ENCODE measurements at regions not wholly inside any gene's neighbourhood (a gene's known extent, or its start where the extent isn't known, plus 50 kb on each side); places are given as distances from the start of the nearest gene placed in this dataset.

- Histone ChIP-seq H3K79me2 (ENCODE audit: insufficient read depth, low read depth) (no peaks in the 10 kb centered on the region), H3K36me3 (ENCODE audit: insufficient read depth) (no peaks in the 10 kb centered on the region), H4K20me1 (ENCODE audit: insufficient read depth) (no peaks in the 10 kb centered on the region), H3K4me2 (no peak overlapping the region), H3K4me3 (IDR thresholded peaks at IDR 0.05; ENCODE audit: insufficient read depth, low read depth, low read length) (no peak overlapping the region), H3K27me3 (ENCODE audit: insufficient read depth, low read depth) (no peaks in the 10 kb centered on the region), H3K27ac (no peak overlapping the region), H3K9ac (no peak overlapping the region), H2AFZ (ENCODE audit: low read depth) (no peak overlapping the region), H3K4me1 (ENCODE audit: low read depth, poor library complexity, severe bottlenecking) (no peaks in the 10 kb centered on the region)
- TF ChIP-seq CTCF (conservative IDR thresholded peaks at IDR 0.05; ENCODE audit: low read depth, low read length), result no peak
Observed at GRCh38 chr1:47577303-47578025, 139.6 kb downstream of the FOXD2 start.

- no peaks in the 10 kb centered on the region for H3K79me2 ChIP-seq (ENCODE audit: insufficient read depth, low read depth)
- no peak overlapping the region for H3K4me3 ChIP-seq (IDR thresholded peaks at IDR 0.05; ENCODE audit: insufficient read depth, low read depth, low read length)
- no peak overlapping the region for H3K27ac ChIP-seq
- H3K4me1 ChIP-seq (ENCODE audit: low read depth, poor library complexity, severe bottlenecking), result no peaks in the 10 kb centered on the region
- H3K27me3 ChIP-seq (ENCODE audit: insufficient read depth, low read depth), result no peaks in the 10 kb centered on the region
- no peak for TF ChIP-seq CTCF (conservative IDR thresholded peaks at IDR 0.05; ENCODE audit: low read depth, low read length)
- no peak overlapping the region for H3K4me2 ChIP-seq
- no peaks in the 10 kb centered on the region for H4K20me1 ChIP-seq (ENCODE audit: insufficient read depth)
- H2AFZ ChIP-seq (ENCODE audit: low read depth), result no peak overlapping the region
- H3K36me3 ChIP-seq (ENCODE audit: insufficient read depth), result no peaks in the 10 kb centered on the region
- no peak overlapping the region for H3K9ac ChIP-seq
Observed at GRCh38 chr1:47578026-47578720, 140.3 kb downstream of the FOXD2 start.

GRCh38 chr1:47578721-47579419 is 141.0 kb downstream of the FOXD2 start:
- Histone ChIP-seq H3K4me1 (ENCODE audit: low read depth, poor library complexity, severe bottlenecking) (no peaks in the 10 kb centered on the region), H3K4me2 (no peak overlapping the region), H2AFZ (ENCODE audit: low read depth) (no peak overlapping the region), H3K4me3 (IDR thresholded peaks at IDR 0.05; ENCODE audit: insufficient read depth, low read depth, low read length) (no peak overlapping the region), H3K27ac (no peak overlapping the region), H3K27me3 (ENCODE audit: insufficient read depth, low read depth) (no peaks in the 10 kb centered on the region), H3K9ac (no peak overlapping the region), H3K36me3 (ENCODE audit: insufficient read depth) (no peaks in the 10 kb centered on the region), H4K20me1 (ENCODE audit: insufficient read depth) (no peaks in the 10 kb centered on the region), H3K79me2 (ENCODE audit: insufficient read depth, low read depth) (no peaks in the 10 kb centered on the region)
- no peak for TF ChIP-seq CTCF (conservative IDR thresholded peaks at IDR 0.05; ENCODE audit: low read depth, low read length)

- no peak overlapping the region for H3K9ac ChIP-seq
- H3K27ac ChIP-seq, result no peak overlapping the region
- no peaks in the 10 kb centered on the region for H3K4me1 ChIP-seq (ENCODE audit: low read depth, poor library complexity, severe bottlenecking)
- no peaks in the 10 kb centered on the region for H3K36me3 ChIP-seq (ENCODE audit: insufficient read depth)
- H3K79me2 ChIP-seq (ENCODE audit: insufficient read depth, low read depth), result no peaks in the 10 kb centered on the region
- H4K20me1 ChIP-seq (ENCODE audit: insufficient read depth), result no peaks in the 10 kb centered on the region
- no peak overlapping the region for H2AFZ ChIP-seq (ENCODE audit: low read depth)
- H3K4me3 ChIP-seq (IDR thresholded peaks at IDR 0.05; ENCODE audit: insufficient read depth, low read depth, low read length), result no peak overlapping the region
- no peak for TF ChIP-seq CTCF (conservative IDR thresholded peaks at IDR 0.05; ENCODE audit: low read depth, low read length)
- H3K27me3 ChIP-seq (ENCODE audit: insufficient read depth, low read depth), result no peaks in the 10 kb centered on the region
- H3K4me2 ChIP-seq, result no peak overlapping the region
Observed at GRCh38 chr1:47579809-47580208, 142.0 kb downstream of the FOXD2 start.
